Prostate gland (tissue), 2 donors: ENCODE measurements at regions not wholly inside any gene's neighbourhood (a gene's known extent, or its start where the extent isn't known, plus 50 kb on each side); places are given as distances from the start of the nearest gene placed in this dataset.

Source experiments
- DNase-seq: peaks from one replicate; pipeline ENCODE4 v3.0.0-alpha.2; 2019; ENCODE audit warnings: low spot score
- H3K27ac ChIP-seq, 2 donors: fragments of 200-600 bp; sonication (generic); 2 replicates each; pipeline ENCODE4 v1.5.1; 2017 to 2019
- H3K27me3 ChIP-seq: fragments of 200-600 bp; sonication (generic); replicated peaks from 2 replicates; pipeline ENCODE4 v1.5.1; 2019; ENCODE audit not compliant: insufficient read depth
- H3K36me3 ChIP-seq, 2 donors: fragments of 200-600 bp; sonication (generic); 1 replicate in 1 of 2; 2 replicates in 1 of 2; pipeline versions ENCODE4 v1.5.1 to v1.8.1; 2017 to 2019
- H3K4me1 ChIP-seq: fragments of 200-600 bp; sonication (generic); replicated peaks from 2 replicates; pipeline ENCODE4 v1.5.1; 2019
- H3K4me3 ChIP-seq, 2 donors: fragments of 200-600 bp; sonication (generic); 2 replicates each; pipeline ENCODE4 v1.5.1; 2017 to 2019
- H3K9me3 ChIP-seq: fragments of 200-600 bp; sonication (generic); 2 replicates; pipeline ENCODE4 v1.5.1; 2017
- POLR2A ChIP-seq: fragments of 450-650 bp; IDR thresholded peaks from one replicate; pipeline ENCODE4 v1.6.1; 2016; ENCODE audit warnings: antibody characterized with exemption, mild to moderate bottlenecking
- POLR2AphosphoS5 ChIP-seq: sonication (generic); formaldehyde crosslinking; IDR thresholded peaks from one replicate; pipeline ENCODE4 v1.6.1; 2017; ENCODE audit warnings: antibody characterized with exemption
- WGBS: methylation state at CpG from one replicate; pipeline ENCODE4 v1.1.5; 2018; 5-methylcytosine and 5-hydroxymethylcytosine counted together
- intact Hi-C: fragments of 100-400 bp; cut with DNase I; formaldehyde crosslinking; loops from one replicate; pipeline ENCODE4 v1.14.2; 2022
- TF ChIP-seq, protein P1 (sequence below), 4 experiments: fragments of 200-600 bp in 2 of 4; fragments of 450-650 bp in 2 of 4; sonication (generic) in 2 of 4; IDR thresholded peaks; 1 replicate in 3 of 4; 2 replicates in 1 of 4; pipeline ENCODE4 v1.5.1; 2016 to 2019; ENCODE audit warnings: antibody characterized with exemption in 4 of 4, mild to moderate bottlenecking in 2 of 4, moderate library complexity in 2 of 4

DNA sequence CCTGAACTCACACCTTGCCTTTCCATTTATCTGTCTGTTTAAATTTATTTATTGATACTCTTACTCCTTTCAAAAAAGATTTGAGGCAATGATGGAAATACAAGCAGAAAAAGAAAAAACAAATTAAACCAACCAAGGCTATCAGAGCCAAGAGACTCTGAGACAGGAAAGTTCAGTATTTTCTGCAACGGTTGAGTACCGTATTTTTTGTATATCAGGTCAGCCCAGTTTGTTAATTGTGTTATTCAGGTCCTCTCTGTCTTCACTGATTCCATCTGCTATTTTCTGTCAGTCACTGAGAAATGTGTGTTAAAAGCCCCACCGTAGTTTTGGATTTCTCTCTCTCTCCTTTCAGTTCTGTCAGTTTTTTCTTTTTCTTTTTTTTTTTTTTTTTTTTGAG is 134.5 kb upstream of the SMIM23 start:
- no peaks in the 10 kb centered on the region for H3K36me3 ChIP-seq
- peaks cover 7% of the 10 kb centered on the region for H3K27me3 ChIP-seq
- intact Hi-C loops: no loop called here
- no peak overlapping the region for H3K4me3 ChIP-seq
- no peaks in the 10 kb centered on the region for H3K4me1 ChIP-seq
- WGBS: 49% methylated on average over 3 of the region's 3 CpGs
- H3K27ac ChIP-seq: no peak overlapping the region
- H3K9me3 ChIP-seq: no peaks in the 10 kb centered on the region
- TF ChIP-seq POLR2A (no peak), POLR2AphosphoS5 (no peak)
- TF ChIP-seq, protein P1, sequence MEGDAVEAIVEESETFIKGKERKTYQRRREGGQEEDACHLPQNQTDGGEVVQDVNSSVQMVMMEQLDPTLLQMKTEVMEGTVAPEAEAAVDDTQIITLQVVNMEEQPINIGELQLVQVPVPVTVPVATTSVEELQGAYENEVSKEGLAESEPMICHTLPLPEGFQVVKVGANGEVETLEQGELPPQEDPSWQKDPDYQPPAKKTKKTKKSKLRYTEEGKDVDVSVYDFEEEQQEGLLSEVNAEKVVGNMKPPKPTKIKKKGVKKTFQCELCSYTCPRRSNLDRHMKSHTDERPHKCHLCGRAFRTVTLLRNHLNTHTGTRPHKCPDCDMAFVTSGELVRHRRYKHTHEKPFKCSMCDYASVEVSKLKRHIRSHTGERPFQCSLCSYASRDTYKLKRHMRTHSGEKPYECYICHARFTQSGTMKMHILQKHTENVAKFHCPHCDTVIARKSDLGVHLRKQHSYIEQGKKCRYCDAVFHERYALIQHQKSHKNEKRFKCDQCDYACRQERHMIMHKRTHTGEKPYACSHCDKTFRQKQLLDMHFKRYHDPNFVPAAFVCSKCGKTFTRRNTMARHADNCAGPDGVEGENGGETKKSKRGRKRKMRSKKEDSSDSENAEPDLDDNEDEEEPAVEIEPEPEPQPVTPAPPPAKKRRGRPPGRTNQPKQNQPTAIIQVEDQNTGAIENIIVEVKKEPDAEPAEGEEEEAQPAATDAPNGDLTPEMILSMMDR (IDR thresholded peaks at IDR 0.05): no peak
- no peak for DNase-seq

DNA sequence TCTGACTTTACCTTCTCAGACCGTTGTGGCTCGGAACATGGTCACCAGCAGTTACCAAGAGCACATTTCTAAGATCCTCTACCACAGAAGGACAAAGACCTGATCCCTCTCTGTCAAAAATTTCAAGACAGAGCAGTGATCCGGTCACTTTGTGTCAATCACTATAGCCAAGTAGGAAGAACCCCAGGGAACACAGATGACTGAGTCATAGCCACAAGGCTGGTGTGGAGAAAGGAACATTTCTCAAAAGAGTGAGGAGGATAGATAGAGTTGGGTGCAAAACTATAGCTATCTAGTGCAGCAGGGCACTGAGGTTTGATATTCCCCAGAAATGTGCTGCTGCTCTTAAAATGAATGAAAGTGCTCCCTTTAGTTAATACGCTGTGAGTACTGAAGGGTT is 130.7 kb upstream of the SMIM23 start:
- TF ChIP-seq POLR2AphosphoS5: no peak
- TF ChIP-seq, protein P1 (IDR thresholded peaks at IDR 0.05): no peak
- no peak for TF ChIP-seq POLR2A
- Histone ChIP-seq H3K27me3 (peaks cover 7% of the 10 kb centered on the region), H3K36me3 (no peaks in the 10 kb centered on the region), H3K9me3 (no peaks in the 10 kb centered on the region), H3K4me3 (no peak overlapping the region), H3K4me1 (no peaks in the 10 kb centered on the region), H3K27ac (no peak overlapping the region)
- 98% methylated on average over 4 of the region's 4 CpGs for WGBS
- DNase-seq: no peak
- intact Hi-C loops: no loop called here

DNA sequence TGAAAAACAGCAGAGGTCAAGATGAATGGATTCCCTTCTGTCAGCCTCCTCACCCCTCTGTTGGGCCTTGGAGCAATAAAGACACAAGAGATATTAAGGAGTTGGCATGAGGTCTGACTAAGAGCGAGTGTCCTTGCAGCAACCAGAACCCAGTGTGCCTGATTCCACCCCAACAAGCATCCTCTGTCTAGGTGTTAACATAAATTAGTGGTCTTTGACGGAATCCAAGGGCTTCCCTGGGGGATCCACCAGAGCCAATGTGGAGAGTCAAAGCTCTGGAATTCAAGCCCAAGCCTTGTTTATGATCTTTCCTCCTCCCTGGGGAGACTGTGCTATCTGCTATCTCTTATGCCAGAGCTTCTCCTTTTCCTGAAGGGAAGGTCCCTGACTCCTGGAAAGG is 128.1 kb upstream of the SMIM23 start:
- Histone ChIP-seq H3K27me3 (peaks cover 7% of the 10 kb centered on the region), H3K36me3 (no peaks in the 10 kb centered on the region), H3K9me3 (no peaks in the 10 kb centered on the region), H3K4me1 (no peaks in the 10 kb centered on the region), H3K27ac (no peak overlapping the region), H3K4me3 (no peak overlapping the region)
- no peak for DNase-seq
- TF ChIP-seq, protein P1 (IDR thresholded peaks at IDR 0.05): no peak
- TF ChIP-seq POLR2A: no peak
- no peak for TF ChIP-seq POLR2AphosphoS5
- 100% methylated on average over 2 of the region's 2 CpGs for WGBS
- intact Hi-C loops: no loop called here

DNA sequence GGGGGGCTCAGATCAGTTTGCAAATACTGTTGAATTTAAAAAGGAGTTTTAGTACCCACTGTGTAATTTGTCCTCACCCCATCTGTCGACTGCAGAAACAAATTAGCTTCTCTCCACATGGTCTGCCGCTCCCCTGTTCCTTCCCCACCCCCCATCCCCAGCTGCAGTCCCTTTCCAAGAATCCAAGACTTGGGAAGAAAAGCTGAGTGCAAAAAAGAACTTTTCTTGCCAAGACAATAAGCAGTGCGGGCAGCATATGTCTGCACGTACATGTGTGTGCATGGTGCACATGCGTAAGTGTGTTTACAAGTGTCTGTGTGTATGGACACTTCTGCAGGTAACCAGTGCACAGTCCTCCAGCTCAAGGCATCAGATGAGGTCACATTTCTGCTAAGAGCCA is 125.7 kb upstream of the SMIM23 start:
- Histone ChIP-seq H3K9me3 (no peaks in the 10 kb centered on the region), H3K36me3 (no peaks in the 10 kb centered on the region), H3K27ac (no peak overlapping the region), H3K4me1 (no peaks in the 10 kb centered on the region), H3K27me3 (peaks cover 2% of the 10 kb centered on the region), H3K4me3 (no peak overlapping the region)
- TF ChIP-seq, protein P1 (IDR thresholded peaks at IDR 0.05): no peak
- TF ChIP-seq POLR2A: no peak
- no peak for TF ChIP-seq POLR2AphosphoS5
- intact Hi-C loops: no loop called here
- no peak for DNase-seq
- WGBS: 86% methylated on average over 5 of the region's 5 CpGs

DNA sequence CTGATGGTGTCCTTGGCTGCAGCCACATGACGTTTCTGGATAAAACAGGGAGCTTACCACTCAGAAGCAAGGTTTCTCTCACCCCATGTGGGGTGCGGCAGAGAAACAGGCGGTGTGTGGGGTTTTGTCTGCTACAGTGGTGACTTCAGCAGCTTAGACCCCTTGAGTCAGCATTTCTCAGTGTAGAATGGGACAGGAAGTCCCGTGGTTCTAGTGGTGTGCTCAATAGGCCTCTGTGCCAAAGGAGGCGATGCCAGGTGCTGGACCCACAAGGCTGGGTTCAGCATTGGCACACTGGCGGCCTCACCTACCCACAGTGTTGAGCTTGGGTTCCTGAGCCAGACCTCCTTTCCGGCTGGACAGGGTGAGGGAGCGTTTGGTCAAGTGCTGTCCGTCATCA is 125.2 kb upstream of the SMIM23 start:
- no peak for DNase-seq
- WGBS: 79% methylated on average over 9 of the region's 9 CpGs
- TF ChIP-seq, protein P1 (IDR thresholded peaks at IDR 0.05): no peak
- TF ChIP-seq POLR2AphosphoS5 (no peak), POLR2A (no peak)
- Histone ChIP-seq H3K4me1 (no peaks in the 10 kb centered on the region), H3K27ac (no peak overlapping the region), H3K4me3 (no peak overlapping the region), H3K36me3 (no peaks in the 10 kb centered on the region), H3K27me3 (no peaks in the 10 kb centered on the region), H3K9me3 (no peaks in the 10 kb centered on the region)
- intact Hi-C loops: no loop called here
